ENCODE measurements at regions not wholly inside any gene's neighbourhood (a gene's known extent, or its start where the extent isn't known, plus 50 kb on each side); places are given as distances from the start of the nearest gene placed in this dataset.
"Not testable (repeated sequence)": the region's sequence is repeated elsewhere in the genome, so short reads cannot be mapped to it uniquely, and the experiment has no call there.

- Histone ChIP-seq H2AFZ (ENCODE audit: low read depth) (no peak overlapping the region), H3K27me3 (ENCODE audit: insufficient read depth, low read depth) (no peaks in the 10 kb centered on the region), H3K9ac (no peak overlapping the region), H3K27ac (no peak overlapping the region), H3K79me2 (ENCODE audit: insufficient read depth, low read depth) (no peaks in the 10 kb centered on the region), H3K4me1 (ENCODE audit: low read depth, poor library complexity, severe bottlenecking) (no peaks in the 10 kb centered on the region), H3K4me2 (no peak overlapping the region), H3K4me3 (IDR thresholded peaks at IDR 0.05; ENCODE audit: insufficient read depth, low read depth, low read length) (no peak overlapping the region), H3K36me3 (ENCODE audit: insufficient read depth) (no peaks in the 10 kb centered on the region), H4K20me1 (ENCODE audit: insufficient read depth) (no peaks in the 10 kb centered on the region)
- TF ChIP-seq CTCF (conservative IDR thresholded peaks at IDR 0.05; ENCODE audit: low read depth, low read length), result no peak
Measured at GRCh38 chr10:28890121-28890950, 213.0 kb downstream of the BAMBI start.

- H2AFZ ChIP-seq (ENCODE audit: low read depth), result no peak overlapping the region
- TF ChIP-seq CTCF (conservative IDR thresholded peaks at IDR 0.05; ENCODE audit: low read depth, low read length), result no peak
- H3K36me3 ChIP-seq (ENCODE audit: insufficient read depth), result no peaks in the 10 kb centered on the region
- no peak overlapping the region for H3K4me3 ChIP-seq (IDR thresholded peaks at IDR 0.05; ENCODE audit: insufficient read depth, low read depth, low read length)
- H3K27me3 ChIP-seq (ENCODE audit: insufficient read depth, low read depth), result no peaks in the 10 kb centered on the region
- no peaks in the 10 kb centered on the region for H4K20me1 ChIP-seq (ENCODE audit: insufficient read depth)
- no peak overlapping the region for H3K9ac ChIP-seq
- no peaks in the 10 kb centered on the region for H3K79me2 ChIP-seq (ENCODE audit: insufficient read depth, low read depth)
- no peak overlapping the region for H3K27ac ChIP-seq
- no peak overlapping the region for H3K4me2 ChIP-seq
- H3K4me1 ChIP-seq (ENCODE audit: low read depth, poor library complexity, severe bottlenecking), result no peaks in the 10 kb centered on the region
Measured at GRCh38 chr10:28891058-28891713, 213.9 kb downstream of the BAMBI start.

GRCh38 chr10:28892818-28893547 lies 215.7 kb downstream of the BAMBI start:
- Histone ChIP-seq H3K79me2 (ENCODE audit: insufficient read depth, low read depth) (no peaks in the 10 kb centered on the region), H3K4me3 (IDR thresholded peaks at IDR 0.05; ENCODE audit: insufficient read depth, low read depth, low read length) (no peak overlapping the region), H3K27ac (no peak overlapping the region), H3K27me3 (ENCODE audit: insufficient read depth, low read depth) (no peaks in the 10 kb centered on the region), H3K36me3 (ENCODE audit: insufficient read depth) (no peaks in the 10 kb centered on the region), H3K4me2 (no peak overlapping the region), H2AFZ (ENCODE audit: low read depth) (no peak overlapping the region), H3K4me1 (ENCODE audit: low read depth, poor library complexity, severe bottlenecking) (no peaks in the 10 kb centered on the region), H4K20me1 (ENCODE audit: insufficient read depth) (no peaks in the 10 kb centered on the region), H3K9ac (no peak overlapping the region)
- TF ChIP-seq CTCF (conservative IDR thresholded peaks at IDR 0.05; ENCODE audit: low read depth, low read length), result no peak

GRCh38 chr10:28894146-28894545 lies 216.8 kb downstream of the BAMBI start:
- Histone ChIP-seq H3K4me1 (ENCODE audit: low read depth, poor library complexity, severe bottlenecking) (no peaks in the 10 kb centered on the region), H3K36me3 (ENCODE audit: insufficient read depth) (no peaks in the 10 kb centered on the region), H3K4me2 (no peak overlapping the region), H3K27ac (no peak overlapping the region), H2AFZ (ENCODE audit: low read depth) (no peak overlapping the region), H3K4me3 (IDR thresholded peaks at IDR 0.05; ENCODE audit: insufficient read depth, low read depth, low read length) (no peak overlapping the region), H3K27me3 (ENCODE audit: insufficient read depth, low read depth) (no peaks in the 10 kb centered on the region), H4K20me1 (ENCODE audit: insufficient read depth) (no peaks in the 10 kb centered on the region), H3K9ac (no peak overlapping the region), H3K79me2 (ENCODE audit: insufficient read depth, low read depth) (no peaks in the 10 kb centered on the region)
- TF ChIP-seq CTCF (conservative IDR thresholded peaks at IDR 0.05; ENCODE audit: low read depth, low read length), result no peak

GRCh38 chr10:28895671-28896070 lies 218.3 kb downstream of the BAMBI start:
- not testable (repeated sequence) for H3K27ac ChIP-seq; H3K4me2 ChIP-seq; H3K27me3 ChIP-seq (ENCODE audit: insufficient read depth, low read depth)

GRCh38 chr10:28896791-28897409 lies 219.6 kb downstream of the BAMBI start:
- H3K4me2 ChIP-seq; H3K4me3 ChIP-seq (IDR thresholded peaks at IDR 0.05; ENCODE audit: insufficient read depth, low read depth, low read length); H3K27ac ChIP-seq; H3K79me2 ChIP-seq (ENCODE audit: insufficient read depth, low read depth); H3K36me3 ChIP-seq (ENCODE audit: insufficient read depth); H3K27me3 ChIP-seq (ENCODE audit: insufficient read depth, low read depth); H3K9ac ChIP-seq; H2AFZ ChIP-seq (ENCODE audit: low read depth); H4K20me1 ChIP-seq (ENCODE audit: insufficient read depth); H3K4me1 ChIP-seq (ENCODE audit: low read depth, poor library complexity, severe bottlenecking): not testable (repeated sequence)

More at GRCh38 chr10:28895671-28896070, 218.3 kb downstream of the BAMBI start:
- not testable (repeated sequence) for H3K4me1 ChIP-seq (ENCODE audit: low read depth, poor library complexity, severe bottlenecking); H2AFZ ChIP-seq (ENCODE audit: low read depth); H3K79me2 ChIP-seq (ENCODE audit: insufficient read depth, low read depth); H3K4me3 ChIP-seq (IDR thresholded peaks at IDR 0.05; ENCODE audit: insufficient read depth, low read depth, low read length); H4K20me1 ChIP-seq (ENCODE audit: insufficient read depth); H3K36me3 ChIP-seq (ENCODE audit: insufficient read depth); H3K9ac ChIP-seq

Data from KMS-11 (cell line).